ENCODE measurements at regions not wholly inside any gene's neighbourhood (a gene's known extent, or its start where the extent isn't known, plus 50 kb on each side); places are given as distances from the start of the nearest gene placed in this dataset.

- H3K36me3 Mint-ChIP-seq: no peaks in the 10 kb centered on the region
- H3K27ac Mint-ChIP-seq: no peak overlapping the region
- H3K4me3 Mint-ChIP-seq: no peak overlapping the region
- H3K27me3 ChIP-seq (ENCODE audit: insufficient read depth, low read length, poor library complexity, severe bottlenecking): no peaks in the 10 kb centered on the region
- H3K4me3 ChIP-seq (ENCODE audit: low read length): no peak overlapping the region
- no peaks in the 10 kb centered on the region for H3K4me1 Mint-ChIP-seq
- CTCF ChIA-PET: no interaction called here
- H3K9me3 ChIP-seq (ENCODE audit: low read length): no peaks in the 10 kb centered on the region
- H3K4me1 ChIP-seq (ENCODE audit: insufficient read depth, low read length): no peaks in the 10 kb centered on the region
- H3K9me3 Mint-ChIP-seq: peaks cover 4 to 6% (median 5%) of the 10 kb centered on the region in 5 donors
- DNase-seq: no peak
- H3K36me3 ChIP-seq (ENCODE audit: insufficient read depth, low read length): no peaks in the 10 kb centered on the region
- no peak overlapping the region for H3K27ac ChIP-seq (ENCODE audit: low read depth, low read length)
- H3K27me3 Mint-ChIP-seq: no peaks in the 10 kb centered on the region
- POLR2A ChIA-PET: no interaction called here
These were observed 406.3 kb upstream of the PIK3C3 start for GRCh38 chr18:41548521-41549260.

DNA sequence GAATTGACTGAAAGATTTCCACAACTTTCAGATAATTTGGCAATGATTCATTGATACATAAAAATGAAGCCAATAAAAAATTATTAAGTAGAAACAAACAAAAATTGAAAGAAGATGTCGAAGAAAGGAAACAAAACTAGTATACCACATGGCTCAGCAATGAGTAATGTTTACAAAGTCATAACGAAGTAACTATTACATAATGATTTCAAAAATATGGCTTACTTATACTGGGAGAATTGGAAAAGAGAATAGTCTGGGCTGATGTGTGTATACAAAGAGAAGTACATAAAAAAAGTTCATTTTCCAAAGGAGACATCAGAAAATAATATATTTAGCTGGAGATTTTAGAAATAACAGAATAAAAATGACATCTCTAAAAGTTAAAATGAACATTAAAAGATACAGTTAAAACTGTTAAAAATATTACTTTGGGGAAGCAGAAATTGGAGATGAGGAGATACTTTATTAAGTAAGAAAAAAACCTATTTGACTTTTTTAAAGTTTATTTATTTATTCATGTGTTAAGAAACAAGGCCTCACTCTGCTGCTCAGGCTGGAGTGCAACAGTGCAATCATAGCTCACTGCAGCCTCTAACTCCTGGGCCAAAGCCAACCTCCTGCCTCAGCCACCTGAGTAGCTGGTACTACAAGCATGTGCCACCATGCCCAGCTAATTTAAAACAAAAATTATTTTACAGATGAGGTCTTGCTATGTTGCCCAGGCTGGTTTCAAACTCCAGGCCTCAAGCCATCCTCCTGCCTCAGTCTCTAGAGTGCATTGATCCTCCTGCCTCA is 409.7 kb upstream of the PIK3C3 start:
- H3K36me3 ChIP-seq (ENCODE audit: insufficient read depth, low read length): no peaks in the 10 kb centered on the region
- Mint-ChIP-seq H3K9me3 (peaks cover 0 to 19% (median 6%) of the 10 kb centered on the region in 5 donors), H3K27me3 (no peaks in the 10 kb centered on the region), H3K4me3 (no peak overlapping the region), H3K36me3 (no peaks in the 10 kb centered on the region), H3K4me1 (no peaks in the 10 kb centered on the region), H3K27ac (no peak overlapping the region)
- CTCF ChIA-PET: no interaction called here
- DNase-seq: no peak
- H3K27ac ChIP-seq (ENCODE audit: low read depth, low read length): no peak overlapping the region
- POLR2A ChIA-PET: no interaction called here
- no peaks in the 10 kb centered on the region for H3K27me3 ChIP-seq (ENCODE audit: insufficient read depth, low read length, poor library complexity, severe bottlenecking)
- H3K4me1 ChIP-seq (ENCODE audit: insufficient read depth, low read length): no peaks in the 10 kb centered on the region
- no peaks in the 10 kb centered on the region for H3K9me3 ChIP-seq (ENCODE audit: low read length)
- no peak overlapping the region for H3K4me3 ChIP-seq (ENCODE audit: low read length)

- ChIA-PET CTCF (no interaction called here), POLR2A (no interaction called here)
- Mint-ChIP-seq H3K4me3 (no peak overlapping the region), H3K27ac (no peak overlapping the region), H3K4me1 (no peaks in the 10 kb centered on the region), H3K27me3 (no peaks in the 10 kb centered on the region), H3K36me3 (no peaks in the 10 kb centered on the region), H3K9me3 (peaks cover 0 to 19% (median 6%) of the 10 kb centered on the region in 5 donors)
- H3K4me1 ChIP-seq (ENCODE audit: insufficient read depth, low read length): no peaks in the 10 kb centered on the region
- no peak for DNase-seq
- H3K27ac ChIP-seq (ENCODE audit: low read depth, low read length): no peak overlapping the region
- H3K9me3 ChIP-seq (ENCODE audit: low read length): peaks cover 3% of the 10 kb centered on the region
- H3K4me3 ChIP-seq (ENCODE audit: low read length): no peak overlapping the region
- H3K27me3 ChIP-seq (ENCODE audit: insufficient read depth, low read length, poor library complexity, severe bottlenecking): no peaks in the 10 kb centered on the region
- H3K36me3 ChIP-seq (ENCODE audit: insufficient read depth, low read length): no peaks in the 10 kb centered on the region
These were observed 411.2 kb upstream of the PIK3C3 start for GRCh38 chr18:41543815-41544214.

- Mint-ChIP-seq H3K27me3 (no peaks in the 10 kb centered on the region), H3K27ac (no peak overlapping the region), H3K4me3 (no peak overlapping the region), H3K36me3 (no peaks in the 10 kb centered on the region), H3K9me3 (peaks cover 0 to 21% (median 8%) of the 10 kb centered on the region in 5 donors), H3K4me1 (no peaks in the 10 kb centered on the region)
- Histone ChIP-seq H3K36me3 (ENCODE audit: insufficient read depth, low read length) (no peaks in the 10 kb centered on the region), H3K9me3 (ENCODE audit: low read length) (peaks cover 3% of the 10 kb centered on the region), H3K27ac (ENCODE audit: low read depth, low read length) (no peak overlapping the region), H3K4me1 (ENCODE audit: insufficient read depth, low read length) (no peaks in the 10 kb centered on the region), H3K4me3 (ENCODE audit: low read length) (no peak overlapping the region), H3K27me3 (ENCODE audit: insufficient read depth, low read length, poor library complexity, severe bottlenecking) (no peaks in the 10 kb centered on the region)
- DNase-seq: no peak
- CTCF ChIA-PET: no interaction called here
- POLR2A ChIA-PET: no interaction called here
These were observed 414.7 kb upstream of the PIK3C3 start for GRCh38 chr18:41540237-41540871.

DNA sequence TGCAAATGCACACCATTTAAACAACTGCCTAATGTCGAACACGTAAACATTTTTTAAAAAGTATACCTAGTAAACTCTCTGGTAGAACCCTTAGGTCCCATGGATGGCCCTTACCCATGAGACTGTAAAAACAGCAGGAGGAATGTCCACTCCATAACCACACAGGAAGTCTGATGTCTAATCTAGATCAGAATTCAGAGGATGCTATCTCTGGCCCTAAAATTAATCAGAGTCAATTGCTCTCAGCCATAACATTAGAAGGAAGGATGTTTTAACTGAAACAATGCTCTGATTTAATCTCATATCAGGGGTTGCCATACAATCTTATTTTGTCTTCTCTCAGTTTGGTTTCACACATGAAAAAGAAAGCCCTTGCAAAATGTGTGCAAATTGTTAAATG is 416.3 kb upstream of the PIK3C3 start:
- H3K4me3 ChIP-seq (ENCODE audit: low read length): no peak overlapping the region
- no peaks in the 10 kb centered on the region for H3K36me3 Mint-ChIP-seq
- CTCF ChIA-PET: no interaction called here
- H3K27me3 ChIP-seq (ENCODE audit: insufficient read depth, low read length, poor library complexity, severe bottlenecking): no peaks in the 10 kb centered on the region
- no peak overlapping the region for H3K4me3 Mint-ChIP-seq
- H3K27ac ChIP-seq (ENCODE audit: low read depth, low read length): no peak overlapping the region
- H3K9me3 Mint-ChIP-seq: peaks cover 0 to 30% (median 10%) of the 10 kb centered on the region in 5 donors
- no peak for DNase-seq
- H3K36me3 ChIP-seq (ENCODE audit: insufficient read depth, low read length): no peaks in the 10 kb centered on the region
- H3K4me1 Mint-ChIP-seq: no peaks in the 10 kb centered on the region
- H3K4me1 ChIP-seq (ENCODE audit: insufficient read depth, low read length): no peaks in the 10 kb centered on the region
- H3K27me3 Mint-ChIP-seq: no peaks in the 10 kb centered on the region
- no peak overlapping the region for H3K27ac Mint-ChIP-seq
- POLR2A ChIA-PET: no interaction called here
- peaks cover 3% of the 10 kb centered on the region for H3K9me3 ChIP-seq (ENCODE audit: low read length)

DNA sequence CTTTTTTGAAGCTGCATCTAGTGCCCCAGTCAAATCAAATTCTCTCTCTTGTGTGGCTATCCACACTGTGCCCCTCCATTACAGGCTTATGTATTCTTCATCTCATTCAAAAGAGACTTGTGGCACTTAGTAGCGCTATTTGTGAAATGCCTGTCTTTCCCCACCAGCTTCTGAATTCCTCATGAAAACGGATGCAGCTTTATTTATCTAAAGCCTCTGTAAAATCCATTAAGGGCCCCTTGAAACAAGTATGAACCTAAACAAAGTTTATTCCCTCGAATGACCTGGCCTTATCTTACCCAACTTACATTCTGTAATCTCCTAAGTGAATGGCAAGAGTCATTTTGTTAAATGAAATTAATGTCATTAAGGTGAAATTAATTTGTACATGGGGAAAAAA is 417.4 kb upstream of the PIK3C3 start:
- no peaks in the 10 kb centered on the region for H3K4me1 ChIP-seq (ENCODE audit: insufficient read depth, low read length)
- POLR2A ChIA-PET: no interaction called here
- H3K4me3 Mint-ChIP-seq: peak overlapping the region in 1 of 7 donors; percentile 61

GRCh38 chr18:41532344-41533086 is 422.5 kb upstream of the PIK3C3 start:
- no peak overlapping the region for H3K27ac ChIP-seq (ENCODE audit: low read depth, low read length)
- peaks cover 0 to 1% of the 10 kb centered on the region in 2 donors for H3K27me3 Mint-ChIP-seq
- H3K27me3 ChIP-seq (ENCODE audit: insufficient read depth, low read length, poor library complexity, severe bottlenecking): no peaks in the 10 kb centered on the region
- no peak overlapping the region for H3K4me3 ChIP-seq (ENCODE audit: low read length)
- no peak overlapping the region for H3K27ac Mint-ChIP-seq
- no peaks in the 10 kb centered on the region for H3K36me3 ChIP-seq (ENCODE audit: insufficient read depth, low read length)
- ChIA-PET CTCF (no interaction called here), POLR2A (no interaction called here)
- H3K9me3 ChIP-seq (ENCODE audit: low read length): no peaks in the 10 kb centered on the region
- DNase-seq: no peak
- H3K4me1 ChIP-seq (ENCODE audit: insufficient read depth, low read length): no peaks in the 10 kb centered on the region
- H3K9me3 Mint-ChIP-seq: peaks cover 2 to 34% (median 8%) of the 10 kb centered on the region in 5 donors
- H3K4me1 Mint-ChIP-seq: no peaks in the 10 kb centered on the region
- no peak overlapping the region for H3K4me3 Mint-ChIP-seq
- no peaks in the 10 kb centered on the region for H3K36me3 Mint-ChIP-seq

More for the DNA sequence above, 417.4 kb upstream of the PIK3C3 start:
- H3K27ac ChIP-seq (ENCODE audit: low read depth, low read length): no peak overlapping the region
- no peaks in the 10 kb centered on the region for H3K36me3 Mint-ChIP-seq
- no peaks in the 10 kb centered on the region for H3K36me3 ChIP-seq (ENCODE audit: insufficient read depth, low read length)
- DNase-seq: no peak
- H3K4me3 ChIP-seq (ENCODE audit: low read length): no peak overlapping the region
- H3K27ac Mint-ChIP-seq: no peak overlapping the region
- CTCF ChIA-PET: no interaction called here
- peaks cover 3% of the 10 kb centered on the region for H3K9me3 ChIP-seq (ENCODE audit: low read length)
- no peaks in the 10 kb centered on the region for H3K27me3 ChIP-seq (ENCODE audit: insufficient read depth, low read length, poor library complexity, severe bottlenecking)
- H3K27me3 Mint-ChIP-seq: no peaks in the 10 kb centered on the region
- H3K4me1 Mint-ChIP-seq: no peaks in the 10 kb centered on the region
- peaks cover 2 to 33% (median 10%) of the 10 kb centered on the region in 5 donors for H3K9me3 Mint-ChIP-seq

DNA sequence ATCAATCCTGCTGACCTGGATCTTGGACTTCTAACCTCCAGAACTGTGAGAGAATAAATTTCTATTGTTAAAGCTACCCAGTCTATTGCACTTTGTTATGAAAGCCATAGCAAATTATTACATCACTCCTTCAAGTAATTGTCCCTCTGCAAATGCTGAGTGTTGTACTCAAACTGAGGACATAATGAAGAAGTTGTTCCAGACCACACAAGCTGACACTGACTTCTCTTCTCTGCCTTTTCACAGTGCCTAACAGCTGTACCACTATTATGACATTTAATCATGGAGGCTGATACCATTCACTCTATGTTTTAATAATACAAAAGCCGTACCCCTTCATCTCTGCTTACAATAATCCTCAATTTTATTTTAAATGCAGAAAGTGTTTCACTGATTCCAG is 424.1 kb upstream of the PIK3C3 start:
- no peaks in the 10 kb centered on the region for H3K4me1 Mint-ChIP-seq
- H3K36me3 ChIP-seq (ENCODE audit: insufficient read depth, low read length): no peaks in the 10 kb centered on the region
- H3K27me3 ChIP-seq (ENCODE audit: insufficient read depth, low read length, poor library complexity, severe bottlenecking): no peaks in the 10 kb centered on the region
- no peak overlapping the region for H3K4me3 ChIP-seq (ENCODE audit: low read length)
- CTCF ChIA-PET: no interaction called here
- no peak overlapping the region for H3K27ac Mint-ChIP-seq
- POLR2A ChIA-PET: no interaction called here
- H3K27me3 Mint-ChIP-seq: peaks cover 0 to 1% of the 10 kb centered on the region in 2 donors
- H3K9me3 Mint-ChIP-seq: peaks cover 2 to 34% (median 4%) of the 10 kb centered on the region in 5 donors
- no peaks in the 10 kb centered on the region for H3K9me3 ChIP-seq (ENCODE audit: low read length)
- H3K4me3 Mint-ChIP-seq: no peak overlapping the region
- H3K27ac ChIP-seq (ENCODE audit: low read depth, low read length): no peak overlapping the region
- no peaks in the 10 kb centered on the region for H3K4me1 ChIP-seq (ENCODE audit: insufficient read depth, low read length)
- no peak for DNase-seq
- no peaks in the 10 kb centered on the region for H3K36me3 Mint-ChIP-seq

Measured in CD8-positive, alpha-beta memory T cell (primary cell).